NCI-H1048 (cell line): ENCODE measurements at regions not wholly inside any gene's neighbourhood (a gene's known extent, or its start where the extent isn't known, plus 50 kb on each side); places are given as distances from the start of the nearest gene placed in this dataset.
"Not testable (repeated sequence)": the region's sequence is repeated elsewhere in the genome, so short reads cannot be mapped to it uniquely, and the experiment has no call there.

Source experiments
- DNase-seq: peaks from one replicate; lab custom pipeline; 2025; lab: John Stamatoyannopoulos, UW

GRCh38 chr3:153978006-153978405 lies 143.2 kb upstream of the ARHGEF26 start:
- DNase-seq: no peak

DNA sequence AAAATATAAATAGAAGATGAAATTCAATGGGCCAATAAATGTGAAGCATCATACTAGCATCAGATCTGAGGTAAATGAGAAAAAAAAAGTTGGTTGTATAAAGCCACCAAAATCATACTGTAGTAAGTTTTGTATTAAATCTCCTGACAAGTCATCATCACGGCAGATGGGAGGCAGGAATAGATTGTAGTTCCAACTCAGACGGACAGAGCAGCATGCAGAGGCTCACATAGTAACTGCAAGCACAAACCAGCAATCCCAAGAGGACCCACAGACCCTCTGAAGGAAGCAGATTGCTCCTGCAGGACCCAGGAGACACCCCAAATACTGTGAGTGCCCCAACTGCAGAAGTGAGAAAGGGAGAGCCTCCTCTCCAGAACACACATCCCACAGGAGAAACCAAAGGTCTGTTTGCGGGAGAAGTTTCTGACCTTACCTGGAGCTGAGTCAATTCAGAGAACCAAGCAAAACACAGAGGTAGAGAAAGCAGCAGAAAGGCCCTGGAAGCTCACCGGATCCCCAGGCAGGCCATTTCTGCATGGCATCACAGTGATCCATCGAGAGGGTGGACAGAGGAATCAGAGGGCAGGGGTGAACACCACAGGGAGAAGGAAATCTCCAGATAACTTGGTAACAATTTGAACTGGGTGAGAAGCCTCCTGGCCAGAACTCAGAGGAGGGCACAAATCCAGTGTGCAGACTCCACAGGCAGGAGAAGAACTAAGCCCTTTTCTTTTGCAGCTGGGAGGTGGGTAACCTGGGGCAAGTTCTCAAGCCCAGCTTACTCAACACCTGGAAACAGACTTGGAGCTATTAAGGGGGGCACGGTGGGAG lies 141.6 kb upstream of the ARHGEF26 start:
- no peak for DNase-seq

DNA sequence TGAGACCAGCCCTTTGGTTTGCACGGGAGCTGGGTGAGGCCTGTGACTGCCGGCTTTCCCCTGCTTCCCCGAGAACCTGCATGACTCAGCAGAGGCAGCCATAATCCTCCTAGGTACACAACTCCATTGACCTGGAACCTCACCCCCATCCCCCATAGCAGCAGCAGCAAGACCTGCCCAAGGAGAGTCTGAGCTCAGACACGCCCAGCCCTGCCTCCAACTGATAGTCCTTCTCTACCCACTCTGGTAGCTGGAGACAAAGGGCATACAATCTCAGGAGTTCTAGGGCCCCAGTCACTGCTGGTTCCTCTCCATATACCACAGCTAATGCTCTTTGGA lies 141.0 kb upstream of the ARHGEF26 start:
- no peak for DNase-seq

GRCh38 chr3:153997364-153997763 lies 123.8 kb upstream of the ARHGEF26 start:
- not testable (repeated sequence) for DNase-seq

DNA sequence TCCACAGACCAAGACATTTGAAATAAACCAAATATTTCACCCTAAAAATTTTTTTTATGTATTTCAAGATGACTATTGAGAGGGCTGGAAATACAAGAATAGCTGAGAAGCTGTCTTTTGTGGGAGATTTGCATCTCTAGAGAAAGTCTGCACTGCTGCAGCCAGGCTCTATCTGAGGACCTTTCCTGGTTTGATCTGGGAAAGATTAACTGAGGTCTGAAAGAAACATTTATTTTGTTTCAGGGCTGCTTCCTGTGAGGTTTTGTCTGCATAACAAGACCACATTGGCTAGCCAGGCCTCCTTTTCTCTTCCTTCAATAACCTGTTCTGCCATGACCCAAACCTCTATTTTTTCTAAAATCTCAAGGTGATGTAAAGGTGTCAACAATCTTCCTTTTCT lies 117.5 kb upstream of the ARHGEF26 start:
- no peak for DNase-seq

DNA sequence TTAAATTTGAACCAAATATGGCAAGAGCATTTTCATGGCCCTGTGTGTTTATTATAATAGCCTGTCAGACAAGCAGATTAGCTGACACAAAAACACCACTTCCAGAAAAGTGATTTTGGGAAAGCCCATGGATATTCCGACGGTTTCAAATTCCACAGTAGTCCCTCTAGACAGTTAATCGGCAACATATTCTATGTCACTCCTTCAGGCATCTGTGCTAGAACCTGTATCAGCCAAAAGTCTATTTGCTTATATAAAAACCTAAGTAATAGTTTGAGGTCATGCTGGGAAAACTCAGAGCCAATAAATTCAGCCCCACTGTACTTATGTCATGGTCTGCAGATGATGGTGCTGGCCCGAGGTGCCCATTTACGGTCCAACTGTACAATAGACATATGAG lies 110.2 kb upstream of the ARHGEF26 start:
- DNase-seq: no peak

DNA sequence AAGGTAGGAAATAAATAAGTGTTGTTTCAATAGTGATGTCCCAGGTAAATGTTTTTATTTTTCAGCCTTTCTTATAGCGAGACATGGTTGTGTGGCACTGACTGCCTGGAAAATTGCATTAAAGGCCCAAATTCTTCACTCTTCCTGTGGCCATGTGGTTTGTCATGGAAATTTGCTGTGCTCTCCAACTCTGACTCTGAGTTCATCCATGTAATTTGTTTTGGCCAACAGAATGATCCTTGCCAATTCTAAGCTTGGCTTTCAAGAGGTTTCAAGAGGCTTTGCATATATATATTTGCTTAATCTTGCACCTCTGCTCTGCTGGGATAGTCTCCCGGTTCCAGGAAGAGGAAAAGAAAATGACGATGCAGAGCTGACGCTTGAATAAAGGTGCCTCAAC lies 107.5 kb upstream of the ARHGEF26 start:
- no peak for DNase-seq

GRCh38 chr3:154015307-154015706 lies 105.9 kb upstream of the ARHGEF26 start:
- DNase-seq: no peak

GRCh38 chr3:154018100-154018696 lies 103.0 kb upstream of the ARHGEF26 start:
- DNase-seq: no peak

DNA sequence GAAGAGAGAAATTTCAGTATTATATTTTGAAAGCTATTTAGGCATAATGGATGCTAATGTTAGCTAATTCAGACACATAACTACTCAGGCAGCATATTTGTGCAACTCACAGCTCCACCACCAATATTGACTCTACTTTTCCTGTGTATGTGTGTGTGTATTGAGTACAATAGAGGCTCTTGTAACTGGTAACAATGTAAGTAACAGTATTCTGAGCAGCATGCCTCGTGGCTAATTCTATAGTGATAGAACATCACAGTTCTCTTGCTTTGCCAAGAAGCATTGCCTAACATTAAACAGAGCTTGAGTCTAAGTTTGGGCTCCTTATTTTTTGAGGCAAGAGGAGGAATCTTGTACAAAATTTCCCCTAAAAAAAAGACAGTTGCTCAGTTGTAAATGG lies 98.6 kb upstream of the ARHGEF26 start:
- no peak for DNase-seq

- DNase-seq: no peak
Measured at GRCh38 chr3:154023148-154023547, 98.0 kb upstream of the ARHGEF26 start.

DNA sequence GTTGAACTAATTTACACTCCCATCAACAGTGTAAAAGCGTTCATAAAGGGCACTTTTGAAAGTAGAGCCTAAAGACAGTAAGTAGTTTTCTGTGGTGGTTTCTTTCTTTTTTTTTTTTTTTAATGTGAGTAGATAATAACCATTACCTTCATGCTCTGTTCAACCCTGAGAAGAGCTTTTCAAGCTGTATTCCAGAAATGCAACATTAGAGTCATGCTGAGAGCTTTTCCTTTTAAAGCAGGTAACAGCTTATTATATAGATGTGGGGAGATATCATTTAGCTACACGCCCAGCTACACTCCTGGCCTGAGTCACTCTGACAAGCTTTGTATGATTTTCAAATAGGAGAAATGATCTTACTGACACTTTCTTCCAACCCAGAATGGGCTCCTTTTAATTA lies 96.2 kb upstream of the ARHGEF26 start:
- DNase-seq: no peak

DNA sequence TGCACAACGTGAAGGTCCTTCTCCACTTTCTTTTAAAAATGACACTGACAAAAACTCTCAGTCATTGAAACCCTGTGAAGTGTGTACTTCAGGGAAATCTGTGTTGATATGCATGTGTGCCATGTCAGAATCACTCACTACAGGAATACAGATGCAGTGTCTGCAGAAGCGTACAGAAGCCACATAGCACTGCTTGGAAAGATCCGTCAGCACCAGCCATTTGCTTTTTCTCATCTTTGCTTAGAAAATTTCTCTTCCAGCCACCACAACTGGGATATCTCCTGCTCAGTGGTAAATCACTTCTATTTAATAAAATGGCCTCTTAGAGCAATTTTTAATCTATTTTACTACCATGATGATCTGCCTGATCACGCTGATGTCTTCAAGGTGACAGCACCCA lies 91.3 kb upstream of the ARHGEF26 start:
- no peak for DNase-seq

DNA sequence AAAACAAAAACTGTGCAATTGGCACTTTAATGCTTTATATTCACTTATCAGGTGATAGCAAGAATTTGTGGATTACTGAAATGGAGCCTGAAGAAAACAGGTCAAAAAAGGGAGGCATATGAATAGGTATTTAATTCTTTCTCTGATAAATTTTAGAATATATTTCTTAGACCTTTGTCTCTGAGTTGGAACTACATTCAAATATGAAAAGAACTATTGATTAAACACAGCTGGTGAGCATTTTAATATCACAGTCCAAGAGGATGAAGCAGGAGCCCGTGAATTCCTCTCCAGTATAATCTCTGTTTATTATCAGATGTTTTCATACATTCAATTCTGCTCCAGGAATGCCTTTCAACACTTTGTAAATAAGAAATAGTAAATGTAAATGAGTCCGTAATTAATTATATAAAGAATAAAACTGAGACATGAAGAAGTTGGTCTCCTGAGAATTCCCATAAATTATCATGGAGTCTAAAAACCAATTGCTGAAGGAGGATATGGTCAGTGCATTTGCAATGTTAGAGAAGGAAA lies 86.3 kb upstream of the ARHGEF26 start:
- DNase-seq: no peak

DNA sequence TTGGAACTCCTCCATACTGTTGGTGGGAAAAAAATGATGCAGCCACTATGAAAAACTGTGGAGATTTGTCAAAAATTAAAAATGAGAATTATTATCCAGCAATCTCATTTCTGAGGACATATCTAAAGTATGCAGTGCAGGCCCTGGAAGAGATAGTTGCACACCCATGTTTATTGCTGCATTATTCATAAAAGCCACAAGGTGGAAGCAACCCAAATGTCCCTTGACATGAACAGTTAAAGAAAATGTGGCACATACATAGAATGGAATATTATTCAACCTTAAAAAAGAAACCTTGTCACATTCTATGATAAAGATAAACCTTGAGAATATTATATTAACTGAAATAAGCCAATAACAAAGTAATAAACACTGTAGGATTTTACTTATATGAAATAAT lies 80.9 kb upstream of the ARHGEF26 start:
- no peak for DNase-seq

DNA sequence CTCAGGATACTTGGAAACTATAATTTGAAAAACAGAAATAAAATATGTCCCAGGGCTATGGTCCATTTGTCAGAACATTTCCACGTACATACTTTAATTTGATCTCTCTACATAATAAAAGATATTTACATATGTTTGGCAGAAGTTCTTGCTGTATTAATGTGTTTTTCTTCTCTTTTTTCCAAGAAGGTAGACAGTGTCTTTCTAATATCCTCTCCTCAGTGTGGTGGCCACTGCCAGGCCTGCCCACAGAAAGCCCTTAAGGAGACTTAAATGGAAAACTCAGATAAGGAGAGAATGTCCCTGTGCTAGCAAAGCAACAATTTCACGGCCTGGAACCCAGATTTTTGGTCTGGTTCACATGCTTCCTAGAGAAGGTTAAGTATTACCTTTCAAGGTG lies 76.5 kb upstream of the ARHGEF26 start:
- no peak for DNase-seq

DNA sequence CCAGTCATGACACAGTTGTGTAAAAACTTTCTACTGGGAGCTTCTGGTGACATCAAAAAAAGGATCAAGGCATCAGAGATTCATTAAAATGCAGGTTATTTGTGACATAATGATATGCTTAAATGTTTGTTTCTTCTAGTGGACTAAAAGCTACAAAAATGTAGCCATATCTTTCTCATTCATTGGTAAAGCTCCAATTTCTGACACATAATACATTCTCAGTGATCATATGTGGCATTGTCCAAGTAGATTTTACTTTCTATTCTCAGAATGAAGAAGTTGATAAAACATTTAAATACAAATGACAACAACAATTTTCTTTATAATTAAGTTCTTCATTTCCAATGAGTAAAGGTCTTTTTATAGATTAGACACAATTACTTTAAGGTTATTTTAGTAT lies 71.0 kb upstream of the ARHGEF26 start:
- DNase-seq: no peak

- no peak for DNase-seq
Measured at GRCh38 chr3:154050766-154051165, 70.4 kb upstream of the ARHGEF26 start.

DNA sequence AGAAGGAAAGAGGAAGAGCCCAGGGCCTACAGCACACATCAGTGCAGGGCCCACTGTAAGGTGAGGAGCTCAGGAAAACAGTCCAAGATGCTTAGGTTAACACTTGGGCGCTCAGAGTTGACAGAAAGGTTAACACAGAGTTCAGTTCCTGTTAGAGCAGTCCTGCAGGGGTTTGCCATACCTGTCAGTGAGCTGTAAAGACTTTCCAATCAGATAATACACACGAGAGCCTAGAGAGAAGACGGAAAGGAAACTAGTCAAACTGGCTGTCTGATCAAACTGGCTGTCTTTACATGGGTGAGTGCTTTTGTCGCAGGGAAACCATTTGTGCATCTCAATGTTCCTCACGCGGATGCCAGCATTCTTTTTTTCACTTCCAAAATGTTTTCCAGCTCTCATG lies 61.4 kb upstream of the ARHGEF26 start:
- DNase-seq: no peak

DNA sequence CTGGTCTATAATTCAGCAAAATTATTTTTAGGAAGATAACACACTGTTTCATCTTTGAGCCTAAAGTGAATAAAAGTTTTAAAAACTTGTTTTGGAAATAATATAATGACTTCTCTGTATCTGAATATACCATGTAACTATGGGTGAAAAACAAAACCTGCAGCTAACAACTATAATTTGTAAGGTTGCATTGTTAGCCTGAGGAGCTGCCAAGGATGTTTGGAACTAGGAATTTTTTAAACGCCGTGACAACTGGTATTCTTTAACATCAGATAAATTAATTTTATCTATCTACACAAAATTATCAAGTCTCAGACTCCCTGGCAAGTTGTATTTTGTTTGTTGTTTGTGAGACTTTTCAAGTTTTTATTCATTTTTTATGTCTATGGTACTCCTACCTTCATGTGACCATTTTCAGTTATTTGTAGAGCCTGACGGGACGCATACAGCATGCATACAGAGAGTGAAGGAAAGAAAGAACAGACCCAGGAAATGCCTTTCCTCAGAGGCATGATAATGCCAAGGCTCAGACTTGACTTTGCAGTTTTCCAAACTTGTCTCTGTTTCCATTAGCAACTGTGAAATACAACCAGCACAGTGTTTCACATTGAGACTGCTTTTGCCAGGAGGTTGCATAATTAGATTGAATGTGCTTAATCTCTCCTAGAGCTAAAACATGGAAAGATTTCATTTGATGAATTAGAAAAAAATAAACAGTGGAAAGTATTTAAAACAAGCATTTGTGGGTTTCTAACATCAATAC lies 60.8 kb upstream of the ARHGEF26 start:
- no peak for DNase-seq

DNA sequence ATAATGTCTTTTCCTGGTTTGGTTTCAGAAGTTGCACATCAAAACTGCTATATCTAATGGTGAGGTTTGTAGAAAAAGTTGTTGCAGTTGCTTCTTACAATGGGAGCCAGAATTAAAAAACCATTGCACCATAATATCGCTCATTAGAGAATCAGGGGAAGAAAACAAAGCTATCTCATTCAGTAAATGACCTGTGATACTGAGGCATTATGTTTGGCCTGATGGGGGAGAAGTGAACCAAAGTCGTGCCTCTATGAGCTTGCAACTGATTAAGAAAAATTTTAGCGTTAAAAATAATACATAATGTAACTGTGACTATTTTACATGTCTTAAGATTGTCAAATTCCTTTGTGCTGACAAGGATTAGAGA lies 60.2 kb upstream of the ARHGEF26 start:
- no peak for DNase-seq

DNA sequence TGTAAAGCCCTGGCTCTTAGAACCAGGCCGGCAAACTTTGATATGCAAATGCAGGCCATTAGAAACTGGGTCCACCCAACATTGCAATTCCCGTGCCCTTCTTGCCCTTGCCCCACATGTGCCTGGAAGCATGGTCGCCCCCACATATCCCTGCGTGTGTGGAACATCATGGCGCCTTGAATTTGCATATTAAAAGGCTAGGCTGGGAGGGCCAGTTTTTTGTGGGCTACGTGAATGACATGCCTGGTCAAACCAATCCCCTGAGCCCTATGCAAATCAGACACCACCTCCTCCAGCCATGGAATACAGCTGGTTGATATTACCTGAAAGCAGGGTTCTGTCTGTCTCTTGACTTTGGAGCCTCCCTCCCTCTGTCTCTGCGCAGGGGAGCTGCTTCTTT lies 58.7 kb upstream of the ARHGEF26 start:
- peak; percentile 8 for DNase-seq

DNA sequence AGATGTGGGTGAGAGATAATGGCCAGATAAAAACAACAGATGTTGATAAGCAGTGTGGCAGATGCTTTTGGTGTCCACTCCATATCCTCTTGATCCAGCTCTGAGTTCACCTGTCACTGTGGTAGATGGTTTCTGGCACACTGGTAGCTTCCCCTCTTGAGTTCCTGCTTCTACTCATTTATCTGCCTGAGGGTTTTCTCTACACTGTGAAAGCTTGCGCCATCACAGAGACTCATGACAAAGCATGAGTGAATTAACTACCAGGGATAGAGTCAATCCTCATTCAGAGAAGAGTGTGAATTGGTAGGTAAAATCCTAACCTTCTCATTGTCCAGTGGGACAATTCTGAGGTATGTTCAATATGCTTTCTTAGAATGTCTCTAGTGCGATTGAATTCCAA lies 50.0 kb upstream of the ARHGEF26 start:
- no peak for DNase-seq
